Cardiac muscle cell (in vitro differentiated cells and primary cell): ENCODE measurements at regions not wholly inside any gene's neighbourhood (a gene's known extent, or its start where the extent isn't known, plus 50 kb on each side); places are given as distances from the start of the nearest gene placed in this dataset.

Source experiments
- DNase-seq, 2 donors: peaks; one replicate each; pipeline versions ENCODE4 v3.0.0 to v3.0.0-alpha.2; 2010 to 2017; ENCODE audit warnings: low read depth in 1 of 2, low spot score in 1 of 2
- H3K27ac ChIP-seq: fragments of 200-600 bp; sonication (generic); 2 replicates; pipeline ENCODE4 v1.5.1; 2016
- H3K27me3 ChIP-seq: fragments of 200-600 bp; sonication (generic); 2 replicates; pipeline ENCODE4 v1.6.0; 2016; ENCODE audit warnings: control low read depth
- H3K36me3 ChIP-seq: fragments of 200-600 bp; sonication (generic); 2 replicates; pipeline ENCODE4 v1.5.1; 2016; ENCODE audit warnings: control low read depth
- H3K4me1 ChIP-seq: fragments of 200-600 bp; sonication (generic); 2 replicates; pipeline ENCODE4 v1.8.1; 2017; ENCODE audit warnings: low read depth, mild to moderate bottlenecking, mixed run types
- H3K4me3 ChIP-seq: fragments of 200-600 bp; sonication (generic); 2 replicates; pipeline ENCODE4 v1.5.1; 2016; ENCODE audit warnings: mild to moderate bottlenecking
- H3K9me3 ChIP-seq: fragments of 200-600 bp; sonication (generic); 2 replicates; pipeline ENCODE4 v1.5.1; 2017; ENCODE audit warnings: low read depth, mild to moderate bottlenecking, control low read depth
- CTCF ChIP-seq: IDR thresholded peaks from 2 replicates; pipeline ENCODE4 v1.5.1; 2012; ENCODE audit warnings: low read depth, mild to moderate bottlenecking, low read length

- no peak for DNase-seq
- Histone ChIP-seq H3K27me3 (no peaks in the 10 kb centered on the region), H3K9me3 (no peaks in the 10 kb centered on the region), H3K27ac (no peak overlapping the region), H3K4me1 (no peaks in the 10 kb centered on the region), H3K4me3 (no peak overlapping the region), H3K36me3 (no peaks in the 10 kb centered on the region)
- no peak for TF ChIP-seq CTCF
Measured at GRCh38 chr15:31930967-31931366, 99.3 kb upstream of the CHRNA7 start.

GRCh38 chr15:31932576-31932975 lies 97.7 kb upstream of the CHRNA7 start:
- Histone ChIP-seq H3K27me3 (no peaks in the 10 kb centered on the region), H3K36me3 (no peaks in the 10 kb centered on the region), H3K4me3 (no peak overlapping the region), H3K4me1 (no peaks in the 10 kb centered on the region), H3K27ac (no peak overlapping the region), H3K9me3 (no peaks in the 10 kb centered on the region)
- no peak for DNase-seq
- TF ChIP-seq CTCF: no peak

- Histone ChIP-seq H3K9me3 (no peaks in the 10 kb centered on the region), H3K27ac (no peak overlapping the region), H3K27me3 (no peaks in the 10 kb centered on the region), H3K4me1 (no peaks in the 10 kb centered on the region), H3K4me3 (no peak overlapping the region), H3K36me3 (no peaks in the 10 kb centered on the region)
- no peak for TF ChIP-seq CTCF
- DNase-seq: no peak
Measured at GRCh38 chr15:31934821-31935220, 95.5 kb upstream of the CHRNA7 start.

GRCh38 chr15:31953478-31953877 lies 76.8 kb upstream of the CHRNA7 start:
- no peaks in the 10 kb centered on the region for H3K36me3 ChIP-seq
- no peak overlapping the region for H3K4me3 ChIP-seq
- no peak for TF ChIP-seq CTCF
- no peaks in the 10 kb centered on the region for H3K4me1 ChIP-seq
- no peak for DNase-seq
- H3K27ac ChIP-seq: no peak overlapping the region
- no peaks in the 10 kb centered on the region for H3K9me3 ChIP-seq
- no peaks in the 10 kb centered on the region for H3K27me3 ChIP-seq

GRCh38 chr15:31954374-31955172 lies 75.7 kb upstream of the CHRNA7 start:
- Histone ChIP-seq H3K4me3 (no peak overlapping the region), H3K36me3 (no peaks in the 10 kb centered on the region), H3K27me3 (no peaks in the 10 kb centered on the region), H3K27ac (no peak overlapping the region), H3K9me3 (no peaks in the 10 kb centered on the region), H3K4me1 (no peaks in the 10 kb centered on the region)
- DNase-seq: no peak
- no peak for TF ChIP-seq CTCF
